ENCODE measurements at regions not wholly inside any gene's neighbourhood (a gene's known extent, or its start where the extent isn't known, plus 50 kb on each side); places are given as distances from the start of the nearest gene placed in this dataset.

DNA sequence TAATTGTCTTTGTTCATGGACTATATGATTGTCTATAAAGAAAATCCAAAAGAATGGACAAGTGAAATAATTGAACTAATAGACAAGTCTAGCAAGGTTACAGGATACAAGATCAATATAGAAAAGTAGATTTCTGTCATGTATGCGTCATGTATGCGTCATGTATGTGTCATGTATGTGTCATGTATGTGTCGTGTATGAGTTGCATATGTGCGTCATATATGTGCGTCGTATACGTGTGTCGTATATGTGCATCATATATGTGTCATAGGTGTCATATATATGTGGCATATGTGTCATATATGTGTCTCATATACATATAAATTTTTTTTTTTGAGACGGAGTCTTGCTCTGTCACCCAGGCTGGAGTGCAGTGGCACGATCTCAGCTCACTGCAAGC lies 516.8 kb downstream of the NOVA1 start:
- Histone ChIP-seq H3K4me3 (ENCODE audit: low read length in 2 of 2) (no peak overlapping the region), H3K9me3 (ENCODE audit: control insufficient read depth in 2 of 2, low read length in 2 of 2) (no peaks in the 10 kb centered on the region), H3K4me1 (ENCODE audit: control insufficient read depth, insufficient read depth, low read length) (no peaks in the 10 kb centered on the region), H3K9ac (ENCODE audit: low read length in 2 of 2) (no peak overlapping the region), H3K36me3 (ENCODE audit: control insufficient read depth in 2 of 2, insufficient read depth in 2 of 2, low read length in 2 of 2) (no peaks in the 10 kb centered on the region), H3K27me3 (ENCODE audit: control insufficient read depth in 1 of 2, insufficient read depth in 2 of 2, low read length in 2 of 2) (no peaks in the 10 kb centered on the region), H3K27ac (ENCODE audit: low read length) (no peak overlapping the region)

GRCh38 chr14:26078561-26078960 lies 519.3 kb downstream of the NOVA1 start:
- no peaks in the 10 kb centered on the region for H3K9me3 ChIP-seq (ENCODE audit: control insufficient read depth in 2 of 2, low read length in 2 of 2)
- no peak overlapping the region for H3K4me3 ChIP-seq (ENCODE audit: low read length in 2 of 2)
- H3K36me3 ChIP-seq (ENCODE audit: control insufficient read depth in 2 of 2, insufficient read depth in 2 of 2, low read length in 2 of 2) = no peaks in the 10 kb centered on the region
- H3K27ac ChIP-seq (ENCODE audit: low read length) = no peak overlapping the region
- H3K9ac ChIP-seq (ENCODE audit: low read length in 2 of 2) = no peak overlapping the region
- H3K4me1 ChIP-seq (ENCODE audit: control insufficient read depth, insufficient read depth, low read length) = no peaks in the 10 kb centered on the region
- no peaks in the 10 kb centered on the region for H3K27me3 ChIP-seq (ENCODE audit: control insufficient read depth in 1 of 2, insufficient read depth in 2 of 2, low read length in 2 of 2)

GRCh38 chr14:26074892-26075291 lies 522.9 kb downstream of the NOVA1 start:
- Histone ChIP-seq H3K9ac (ENCODE audit: low read length in 2 of 2) (no peak overlapping the region), H3K27ac (ENCODE audit: low read length) (no peak overlapping the region), H3K27me3 (ENCODE audit: control insufficient read depth in 1 of 2, insufficient read depth in 2 of 2, low read length in 2 of 2) (no peaks in the 10 kb centered on the region), H3K36me3 (ENCODE audit: control insufficient read depth in 2 of 2, insufficient read depth in 2 of 2, low read length in 2 of 2) (no peaks in the 10 kb centered on the region), H3K9me3 (ENCODE audit: control insufficient read depth in 2 of 2, low read length in 2 of 2) (no peaks in the 10 kb centered on the region), H3K4me1 (ENCODE audit: control insufficient read depth, insufficient read depth, low read length) (no peaks in the 10 kb centered on the region), H3K4me3 (ENCODE audit: low read length in 2 of 2) (no peak overlapping the region)

DNA sequence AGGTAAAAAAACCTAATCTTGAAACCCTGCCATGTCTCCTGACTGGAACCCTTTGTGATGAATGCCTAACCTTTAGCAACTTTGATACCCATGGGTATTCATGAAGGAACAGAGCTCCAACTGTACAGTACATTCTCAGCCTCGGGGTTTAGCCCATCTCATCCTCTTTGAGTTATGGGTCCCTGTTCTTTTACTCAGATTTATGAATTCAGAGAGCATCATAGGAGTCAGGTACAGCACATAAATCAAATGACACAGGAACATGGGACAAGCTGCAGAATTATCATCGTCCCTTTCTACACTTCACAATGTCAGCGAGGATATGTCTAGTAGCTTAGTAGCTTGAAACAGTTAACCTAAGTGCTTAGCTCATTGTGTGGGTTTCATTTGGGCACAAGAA lies 527.4 kb downstream of the NOVA1 start:
- no peaks in the 10 kb centered on the region for H3K9me3 ChIP-seq (ENCODE audit: control insufficient read depth in 2 of 2, low read length in 2 of 2)

GRCh38 chr14:26067786-26068459 lies 529.9 kb downstream of the NOVA1 start:
- Histone ChIP-seq H3K4me1 (ENCODE audit: control insufficient read depth, insufficient read depth, low read length) (no peaks in the 10 kb centered on the region), H3K4me3 (ENCODE audit: low read length in 2 of 2) (no peak overlapping the region), H3K9ac (ENCODE audit: low read length in 2 of 2) (no peak overlapping the region), H3K27ac (ENCODE audit: low read length) (no peak overlapping the region), H3K27me3 (ENCODE audit: control insufficient read depth in 1 of 2, insufficient read depth in 2 of 2, low read length in 2 of 2) (no peaks in the 10 kb centered on the region), H3K9me3 (ENCODE audit: control insufficient read depth in 2 of 2, low read length in 2 of 2) (no peaks in the 10 kb centered on the region), H3K36me3 (ENCODE audit: control insufficient read depth in 2 of 2, insufficient read depth in 2 of 2, low read length in 2 of 2) (no peaks in the 10 kb centered on the region)

More for the DNA sequence above, 527.4 kb downstream of the NOVA1 start:
- Histone ChIP-seq H3K9ac (ENCODE audit: low read length in 2 of 2) (no peak overlapping the region), H3K4me3 (ENCODE audit: low read length in 2 of 2) (no peak overlapping the region), H3K27ac (ENCODE audit: low read length) (no peak overlapping the region), H3K27me3 (ENCODE audit: control insufficient read depth in 1 of 2, insufficient read depth in 2 of 2, low read length in 2 of 2) (no peaks in the 10 kb centered on the region), H3K36me3 (ENCODE audit: control insufficient read depth in 2 of 2, insufficient read depth in 2 of 2, low read length in 2 of 2) (no peaks in the 10 kb centered on the region), H3K4me1 (ENCODE audit: control insufficient read depth, insufficient read depth, low read length) (no peaks in the 10 kb centered on the region)

DNA sequence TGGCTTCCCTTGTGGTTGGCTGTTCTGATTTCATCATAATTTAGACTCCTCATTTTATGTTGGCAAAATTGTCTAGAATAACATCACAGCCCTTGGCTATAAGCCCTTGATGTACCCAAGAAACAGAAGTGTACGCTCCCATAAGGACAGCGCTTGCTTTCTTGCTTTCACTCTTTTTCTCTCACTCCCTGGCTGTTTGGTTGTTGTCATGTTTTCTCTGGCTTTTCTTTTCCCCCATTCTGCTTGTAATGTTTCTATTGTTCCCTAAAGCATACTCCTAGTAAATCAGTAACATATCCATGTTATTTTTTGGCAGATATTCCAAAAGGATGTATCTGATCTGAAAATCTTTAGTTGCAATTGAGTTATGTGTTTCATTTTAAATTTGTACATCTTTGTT lies 530.5 kb downstream of the NOVA1 start:
- Histone ChIP-seq H3K4me3 (ENCODE audit: low read length in 2 of 2) (no peak overlapping the region), H3K4me1 (ENCODE audit: control insufficient read depth, insufficient read depth, low read length) (no peaks in the 10 kb centered on the region), H3K36me3 (ENCODE audit: control insufficient read depth in 2 of 2, insufficient read depth in 2 of 2, low read length in 2 of 2) (no peaks in the 10 kb centered on the region), H3K9ac (ENCODE audit: low read length in 2 of 2) (no peak overlapping the region), H3K9me3 (ENCODE audit: control insufficient read depth in 2 of 2, low read length in 2 of 2) (no peaks in the 10 kb centered on the region), H3K27ac (ENCODE audit: low read length) (no peak overlapping the region), H3K27me3 (ENCODE audit: control insufficient read depth in 1 of 2, insufficient read depth in 2 of 2, low read length in 2 of 2) (no peaks in the 10 kb centered on the region)

GRCh38 chr14:26056036-26056616 lies 541.7 kb downstream of the NOVA1 start:
- Histone ChIP-seq H3K4me3 (ENCODE audit: low read length in 2 of 2) (no peak overlapping the region), H3K9me3 (ENCODE audit: control insufficient read depth in 2 of 2, low read length in 2 of 2) (no peaks in the 10 kb centered on the region), H3K27me3 (ENCODE audit: control insufficient read depth in 1 of 2, insufficient read depth in 2 of 2, low read length in 2 of 2) (no peaks in the 10 kb centered on the region), H3K9ac (ENCODE audit: low read length in 2 of 2) (no peak overlapping the region), H3K27ac (ENCODE audit: low read length) (no peak overlapping the region), H3K4me1 (ENCODE audit: control insufficient read depth, insufficient read depth, low read length) (no peaks in the 10 kb centered on the region), H3K36me3 (ENCODE audit: control insufficient read depth in 2 of 2, insufficient read depth in 2 of 2, low read length in 2 of 2) (no peaks in the 10 kb centered on the region)

GRCh38 chr14:26032348-26032747 lies 565.5 kb downstream of the NOVA1 start:
- Histone ChIP-seq H3K27ac (ENCODE audit: low read length) (no peak overlapping the region), H3K36me3 (ENCODE audit: control insufficient read depth in 2 of 2, insufficient read depth in 2 of 2, low read length in 2 of 2) (no peaks in the 10 kb centered on the region), H3K9ac (ENCODE audit: low read length in 2 of 2) (no peak overlapping the region), H3K27me3 (ENCODE audit: control insufficient read depth in 1 of 2, insufficient read depth in 2 of 2, low read length in 2 of 2) (no peaks in the 10 kb centered on the region), H3K4me1 (ENCODE audit: control insufficient read depth, insufficient read depth, low read length) (no peaks in the 10 kb centered on the region), H3K9me3 (ENCODE audit: control insufficient read depth in 2 of 2, low read length in 2 of 2) (no peaks in the 10 kb centered on the region), H3K4me3 (ENCODE audit: low read length in 2 of 2) (no peak overlapping the region)

DNA sequence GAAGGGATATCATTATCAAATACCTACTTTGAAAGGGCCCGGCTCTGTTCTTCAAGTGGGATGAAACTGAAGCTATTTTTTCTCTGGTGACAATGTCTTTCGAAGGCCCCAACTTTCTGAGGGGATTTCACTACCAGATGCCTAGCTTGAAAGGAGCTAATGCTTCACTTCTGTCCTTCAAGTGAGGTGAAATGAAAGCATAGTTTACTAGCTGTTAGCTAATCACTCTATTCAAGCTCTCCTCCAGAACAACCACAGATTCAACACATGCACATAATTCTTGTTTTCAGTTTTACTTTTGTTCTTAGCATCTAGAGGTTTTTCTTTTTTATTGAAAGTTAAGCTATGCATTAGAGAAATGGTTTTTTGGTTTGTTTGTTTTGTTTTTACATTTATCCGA lies 571.4 kb downstream of the NOVA1 start:
- H3K27ac ChIP-seq (ENCODE audit: low read length) = no peak overlapping the region
- no peaks in the 10 kb centered on the region for H3K27me3 ChIP-seq (ENCODE audit: control insufficient read depth in 1 of 2, insufficient read depth in 2 of 2, low read length in 2 of 2)
- H3K4me1 ChIP-seq (ENCODE audit: control insufficient read depth, insufficient read depth, low read length) = no peaks in the 10 kb centered on the region
- H3K9me3 ChIP-seq (ENCODE audit: control insufficient read depth in 2 of 2, low read length in 2 of 2) = no peaks in the 10 kb centered on the region
- no peaks in the 10 kb centered on the region for H3K36me3 ChIP-seq (ENCODE audit: control insufficient read depth in 2 of 2, insufficient read depth in 2 of 2, low read length in 2 of 2)
- H3K4me3 ChIP-seq (ENCODE audit: low read length in 2 of 2) = no peak overlapping the region
- no peak overlapping the region for H3K9ac ChIP-seq (ENCODE audit: low read length in 2 of 2)

DNA sequence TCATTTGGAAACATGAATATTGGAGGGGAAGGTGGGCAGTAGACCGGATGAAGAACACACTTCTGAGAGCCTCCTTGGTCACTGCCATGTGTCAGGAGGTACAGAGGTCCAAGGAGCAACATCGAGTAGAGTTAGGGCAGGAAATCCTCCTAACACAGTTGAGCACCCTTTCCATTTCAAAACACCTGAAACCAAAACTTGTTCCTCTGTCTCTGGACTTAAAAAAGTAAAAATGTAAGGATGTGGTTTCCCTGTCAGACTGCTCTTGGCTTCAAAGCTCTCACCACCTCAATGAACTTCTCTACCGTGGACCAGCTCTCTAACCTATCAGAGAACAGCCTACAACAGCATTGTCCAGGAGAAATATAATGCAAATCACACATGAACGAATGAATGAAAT lies 573.9 kb downstream of the NOVA1 start:
- no peaks in the 10 kb centered on the region for H3K27me3 ChIP-seq (ENCODE audit: control insufficient read depth in 1 of 2, insufficient read depth in 2 of 2, low read length in 2 of 2)

GRCh38 chr14:26021759-26022158 lies 576.1 kb downstream of the NOVA1 start:
- Histone ChIP-seq H3K4me1 (ENCODE audit: control insufficient read depth, insufficient read depth, low read length) (no peaks in the 10 kb centered on the region), H3K27me3 (ENCODE audit: control insufficient read depth in 1 of 2, insufficient read depth in 2 of 2, low read length in 2 of 2) (no peaks in the 10 kb centered on the region)

More for the DNA sequence above, 573.9 kb downstream of the NOVA1 start:
- H3K9me3 ChIP-seq (ENCODE audit: control insufficient read depth in 2 of 2, low read length in 2 of 2) = no peaks in the 10 kb centered on the region
- no peak overlapping the region for H3K4me3 ChIP-seq (ENCODE audit: low read length in 2 of 2)
- no peak overlapping the region for H3K9ac ChIP-seq (ENCODE audit: low read length in 2 of 2)
- H3K36me3 ChIP-seq (ENCODE audit: control insufficient read depth in 2 of 2, insufficient read depth in 2 of 2, low read length in 2 of 2) = no peaks in the 10 kb centered on the region
- no peaks in the 10 kb centered on the region for H3K4me1 ChIP-seq (ENCODE audit: control insufficient read depth, insufficient read depth, low read length)
- H3K27ac ChIP-seq (ENCODE audit: low read length) = no peak overlapping the region

More at GRCh38 chr14:26021759-26022158, 576.1 kb downstream of the NOVA1 start:
- H3K4me3 ChIP-seq (ENCODE audit: low read length in 2 of 2) = no peak overlapping the region
- no peak overlapping the region for H3K9ac ChIP-seq (ENCODE audit: low read length in 2 of 2)
- H3K27ac ChIP-seq (ENCODE audit: low read length) = no peak overlapping the region
- H3K9me3 ChIP-seq (ENCODE audit: control insufficient read depth in 2 of 2, low read length in 2 of 2) = no peaks in the 10 kb centered on the region
- H3K36me3 ChIP-seq (ENCODE audit: control insufficient read depth in 2 of 2, insufficient read depth in 2 of 2, low read length in 2 of 2) = no peaks in the 10 kb centered on the region

All from stomach smooth muscle (tissue), 2 donors.